Left lobe of liver (tissue), 2 donors: ENCODE measurements at regions not wholly inside any gene's neighbourhood (a gene's known extent, or its start where the extent isn't known, plus 50 kb on each side); places are given as distances from the start of the nearest gene placed in this dataset.
"Not testable (repeated sequence)": the region's sequence is repeated elsewhere in the genome, so short reads cannot be mapped to it uniquely, and the experiment has no call there.

Experiments used
- ATAC-seq: fragments of 200-7000 bp; cut with Tn5 transposase; one replicate; pipeline ENCODE4 v1.9.1; 2020; ENCODE audit warnings: mild to moderate bottlenecking, moderate library complexity
- DNase-seq: peaks from one replicate; pipeline ENCODE4 v3.0.0-alpha.2; 2020; ENCODE audit warnings: low spot score
- donor health status: DM: no; HTN: no; CAD: no; lungs with moderate emphysema.
- donor health status: DM: no; HTN: yes; CAD: no.

- ATAC-seq (peak; percentile 72), DNase-seq (no peak)
These were observed 100.3 kb upstream of the SIRPG start for GRCh38 chr20:1757606-1758512.

DNA sequence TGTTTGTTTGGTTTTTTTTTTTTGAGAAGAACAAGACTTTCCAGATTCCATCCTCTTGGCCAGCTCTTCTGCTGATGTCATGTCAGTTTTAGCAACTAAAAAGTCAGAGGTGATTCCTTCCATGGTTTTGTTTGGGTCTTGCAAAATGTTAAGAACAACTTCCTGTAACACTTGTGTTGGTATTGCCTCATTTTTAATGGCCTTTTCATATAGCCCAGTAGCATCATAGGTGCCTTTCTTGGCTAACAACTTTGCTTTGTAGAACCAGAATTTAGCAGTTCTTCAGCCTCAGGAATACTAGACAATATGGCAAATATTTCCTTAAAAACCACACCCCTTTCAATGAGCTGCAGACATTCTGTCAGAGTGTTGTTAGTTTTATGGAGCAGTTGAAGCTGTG is 99.5 kb upstream of the SIRPG start:
- DNase-seq, result no peak
- no peak for ATAC-seq

GRCh38 chr20:1754749-1755148 is 97.2 kb upstream of the SIRPG start:
- DNase-seq, result no peak
- no peak for ATAC-seq

GRCh38 chr20:1754306-1754705 is 96.7 kb upstream of the SIRPG start:
- ATAC-seq, result no peak
- no peak for DNase-seq

DNA sequence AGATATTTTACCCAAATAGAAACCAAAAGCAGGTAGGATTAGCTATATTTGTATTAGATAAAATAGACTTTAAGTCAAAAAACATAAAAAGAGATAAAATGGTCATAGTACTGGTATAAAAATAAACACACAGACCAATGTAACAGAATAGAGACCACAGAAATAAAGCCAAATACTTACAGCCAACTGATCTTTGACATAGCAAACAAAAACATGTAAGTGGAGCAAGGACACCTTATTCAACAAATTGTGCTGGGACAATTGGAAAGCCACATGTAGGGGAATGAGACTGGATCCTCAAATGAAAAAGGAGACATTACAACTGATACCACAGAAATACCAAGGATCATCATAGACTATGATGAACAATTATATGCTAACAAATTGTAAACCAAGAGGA is 94.5 kb upstream of the SIRPG start:
- DNase-seq, result no peak

GRCh38 chr20:1748777-1749176 is 91.2 kb upstream of the SIRPG start:
- ATAC-seq (no peak), DNase-seq (no peak)

More for the DNA sequence above, 94.5 kb upstream of the SIRPG start:
- ATAC-seq, result peak; percentile 84

DNA sequence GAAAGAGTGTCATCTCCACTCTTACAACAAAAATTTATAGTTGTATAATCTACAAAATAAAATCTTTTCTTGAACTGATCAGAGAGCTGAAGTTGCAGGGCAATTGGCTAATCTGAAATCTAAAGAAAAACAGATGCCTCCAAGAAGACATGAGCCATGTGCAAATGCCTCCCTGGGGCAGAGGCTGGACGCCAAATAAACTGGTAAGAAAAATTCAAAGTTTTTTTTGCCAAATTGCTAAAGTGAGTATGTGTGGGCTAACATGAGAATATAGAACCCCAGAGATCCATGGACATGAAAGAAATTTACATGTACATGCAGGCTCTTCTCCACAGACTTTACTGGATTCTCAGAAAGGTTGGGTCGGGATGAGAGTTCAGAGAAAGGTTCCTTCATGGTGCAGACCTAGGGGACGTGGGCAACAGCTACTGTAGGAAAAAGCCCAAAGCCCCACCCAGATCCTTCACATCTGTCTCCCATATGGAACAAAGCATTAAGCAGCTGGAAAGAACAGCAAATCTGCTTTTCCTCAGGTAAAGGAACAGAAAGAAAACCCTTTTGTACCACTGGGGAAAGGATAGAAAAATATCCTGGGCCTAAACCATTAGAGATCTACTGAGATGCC is 90.5 kb upstream of the SIRPG start:
- ATAC-seq (no peak), DNase-seq (no peak)

DNA sequence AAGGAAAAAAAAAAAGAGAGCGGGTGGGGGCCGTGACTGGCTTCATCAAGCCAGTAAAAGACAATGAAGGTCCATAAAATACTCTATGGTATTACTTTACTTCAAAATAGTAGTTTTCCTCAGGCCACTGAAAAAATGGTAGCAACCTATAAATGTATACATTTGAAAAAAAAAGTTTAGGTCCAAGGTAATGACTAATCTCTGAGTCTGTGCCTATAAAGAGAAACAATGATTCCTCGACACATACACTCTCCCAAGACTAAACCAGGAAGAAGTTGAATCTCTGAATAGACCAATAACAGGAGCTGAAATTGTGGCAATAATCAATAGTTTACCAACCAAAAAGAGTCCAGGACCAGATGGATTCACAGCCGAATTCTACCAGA is 84.5 kb upstream of the SIRPG start:
- DNase-seq, result not testable (repeated sequence)

DNA sequence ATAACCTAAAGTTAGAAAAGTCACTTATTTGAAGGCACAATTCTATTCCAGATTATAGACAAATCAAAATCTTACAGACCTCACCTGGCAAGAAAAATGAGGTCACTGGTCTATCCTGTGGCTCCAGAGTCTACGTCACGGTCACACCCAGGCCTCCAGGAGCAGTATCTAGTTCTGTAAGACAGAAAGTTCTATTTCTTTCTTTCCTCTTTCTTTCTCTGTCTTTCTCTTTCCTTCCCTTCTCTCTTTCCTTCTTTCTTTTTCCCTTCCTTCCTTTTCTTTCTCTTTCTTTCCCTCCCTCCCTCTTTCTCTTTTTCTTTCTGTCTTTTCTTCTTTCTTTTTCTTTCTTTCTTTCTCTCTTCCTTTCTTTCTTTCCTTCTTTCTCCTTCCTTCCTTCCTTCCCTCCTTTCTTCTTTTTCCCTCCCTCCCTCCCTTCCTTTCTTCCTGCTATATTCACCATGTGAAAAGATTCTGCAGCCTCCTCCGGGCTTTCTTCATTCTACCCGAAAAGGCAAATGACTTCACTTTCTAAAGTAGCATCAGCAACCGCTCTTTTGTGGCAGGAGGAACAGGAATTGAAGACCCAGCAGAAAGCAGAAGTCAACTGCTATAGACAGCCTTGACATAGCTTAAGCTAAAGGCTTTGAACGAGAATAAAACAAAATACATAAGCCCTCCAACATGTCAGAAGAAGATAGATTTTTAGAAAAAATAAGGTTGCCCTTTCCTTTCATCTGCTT is 83.9 kb upstream of the SIRPG start:
- DNase-seq, result no peak
- no peak for ATAC-seq

More for the DNA sequence above, 84.5 kb upstream of the SIRPG start:
- ATAC-seq, result not testable (repeated sequence)

GRCh38 chr20:1737134-1737533 is 79.6 kb upstream of the SIRPG start:
- DNase-seq (no peak), ATAC-seq (no peak)

DNA sequence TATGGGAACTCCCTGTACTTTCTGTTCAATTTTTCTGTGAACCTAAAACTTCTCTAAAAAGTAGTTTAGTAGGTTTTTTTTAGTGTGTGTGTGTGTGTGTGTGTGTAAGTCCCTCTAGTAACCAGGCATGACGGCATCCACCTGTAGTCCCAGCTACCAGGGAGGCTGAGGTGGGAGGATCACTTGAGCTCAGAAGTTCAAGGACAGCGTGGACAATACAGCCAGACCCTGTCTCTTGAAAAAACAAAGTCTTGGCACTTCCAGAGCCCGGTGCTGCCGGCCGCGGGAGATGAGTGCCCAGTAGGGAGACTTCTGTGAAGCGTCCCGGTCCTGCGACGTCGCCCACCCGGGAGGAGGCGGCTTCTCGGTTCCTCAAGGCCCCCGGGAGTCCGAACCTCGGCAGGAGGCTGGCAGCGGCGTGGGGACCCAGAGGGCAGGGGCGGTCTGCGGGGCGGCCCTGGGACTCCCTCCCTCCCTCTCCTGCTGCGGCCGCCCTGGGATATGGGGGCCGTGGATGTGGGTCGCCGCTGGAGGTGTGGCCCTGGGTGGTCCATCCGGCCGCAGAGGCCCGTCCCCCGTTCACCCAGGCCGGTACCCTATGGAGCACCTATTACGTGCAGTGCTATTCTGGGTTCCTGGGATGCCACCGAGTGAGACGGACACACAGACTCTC is 78.0 kb upstream of the SIRPG start:
- ATAC-seq (no peak), DNase-seq (no peak)

GRCh38 chr20:1734269-1734858 is 76.8 kb upstream of the SIRPG start:
- ATAC-seq, result peak; percentile 57
- no peak for DNase-seq

- not testable (repeated sequence) for DNase-seq, ATAC-seq
These were observed 74.3 kb upstream of the SIRPG start for GRCh38 chr20:1731828-1732375.

DNA sequence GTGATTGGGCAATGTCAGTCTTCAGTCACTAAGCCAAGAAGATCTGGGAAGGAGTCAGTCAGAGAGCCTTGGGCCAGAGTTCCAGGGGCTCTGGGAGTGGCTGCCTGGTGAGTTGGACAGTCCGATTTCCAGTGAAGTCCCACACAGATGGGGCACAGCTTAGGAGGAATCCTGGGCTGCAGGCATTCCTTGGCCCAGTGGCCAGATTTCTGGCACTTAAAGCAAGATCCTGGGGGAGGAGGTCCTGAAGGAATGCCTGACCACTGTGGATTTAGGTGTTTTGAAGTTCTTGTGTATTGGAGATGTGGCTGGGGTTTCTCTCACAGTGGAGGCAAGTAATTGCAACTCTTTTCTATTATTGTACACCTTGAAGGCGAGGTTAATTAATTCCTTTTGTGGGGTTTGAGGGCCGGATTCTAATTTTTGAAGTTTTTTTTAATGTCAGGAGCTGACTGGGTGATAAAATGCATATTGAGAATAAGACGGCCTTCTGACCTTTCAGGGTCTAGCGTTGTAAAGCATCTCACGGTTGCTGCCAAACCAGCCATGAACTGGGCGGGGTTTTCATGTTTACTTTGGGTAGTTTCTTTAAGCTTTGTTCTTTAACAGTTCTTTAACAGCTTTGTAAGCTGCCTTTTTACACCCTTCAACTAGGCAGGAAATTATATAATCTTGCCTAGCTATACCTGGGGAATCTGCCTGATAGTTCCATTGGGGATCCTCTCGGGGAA is 73.6 kb upstream of the SIRPG start:
- ATAC-seq, DNase-seq: not testable (repeated sequence)

DNA sequence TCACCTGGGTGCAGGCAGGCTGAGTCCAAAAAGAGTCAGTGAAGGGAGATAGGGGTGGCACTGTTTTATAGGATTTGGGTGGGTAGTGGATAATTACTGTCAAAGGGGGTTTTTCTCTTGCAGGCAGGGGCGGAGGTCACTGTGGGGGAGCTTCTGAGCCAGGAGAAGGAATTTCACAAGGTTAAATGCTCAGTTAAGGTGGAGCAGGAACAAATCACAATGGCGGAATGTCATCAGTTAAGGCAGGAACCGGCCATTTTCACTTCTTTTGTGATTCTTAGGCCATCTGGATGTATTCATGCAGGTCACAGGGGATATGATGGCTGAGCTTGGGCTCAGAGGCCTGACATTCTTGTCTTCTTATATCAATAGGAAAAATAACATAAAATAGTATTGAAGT is 69.7 kb upstream of the SIRPG start:
- not testable (repeated sequence) for DNase-seq, ATAC-seq

DNA sequence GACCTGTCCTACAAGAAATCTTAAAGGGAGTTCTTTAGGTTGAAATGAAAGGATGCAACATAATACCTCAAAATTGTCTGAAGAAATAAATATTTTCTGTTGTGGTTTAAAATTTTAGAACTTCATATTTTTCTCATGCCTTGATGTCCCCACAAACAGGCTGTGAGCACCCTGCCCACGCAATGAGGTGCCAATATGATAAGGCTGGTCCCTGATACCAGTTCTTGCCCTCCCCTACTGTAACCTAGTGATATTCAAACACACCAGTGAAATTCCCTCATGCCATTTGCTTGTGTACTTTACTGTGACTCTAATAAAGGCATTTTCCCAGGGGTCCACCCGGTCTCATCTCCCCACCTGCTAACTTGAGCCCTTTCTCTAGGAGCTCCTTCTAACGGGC is 67.3 kb upstream of the SIRPG start:
- ATAC-seq, result no peak
- DNase-seq, result no peak

- DNase-seq, result no peak
- no peak for ATAC-seq
These were observed 65.0 kb upstream of the SIRPG start for GRCh38 chr20:1722513-1723050.

GRCh38 chr20:1721687-1722512 is 64.3 kb upstream of the SIRPG start:
- DNase-seq (no peak), ATAC-seq (no peak)
